ENCODE measurements at regions not wholly inside any gene's neighbourhood (a gene's known extent, or its start where the extent isn't known, plus 50 kb on each side); places are given as distances from the start of the nearest gene placed in this dataset.

GRCh38 chr6:6883011-6883410 lies 224.8 kb upstream of the RREB1 start:
- no peak for TF ChIP-seq ZBTB26 (tag by site-specific recombination; optimal IDR thresholded peaks at IDR 0.05)
- TF ChIP-seq ZNF654 (tag by site-specific recombination; IDR thresholded peaks at IDR 0.05; ENCODE audit: low read depth): no peak
- no peak for TF ChIP-seq GLI2 (tag by site-specific recombination; IDR thresholded peaks at IDR 0.05; ENCODE audit: borderline replicate concordance, low read depth)
- no peak for TF ChIP-seq ZNF311 (tag by site-specific recombination; IDR thresholded peaks at IDR 0.05; ENCODE audit: borderline replicate concordance)
- no peak for TF ChIP-seq ZNF626 (tag by site-specific recombination; IDR thresholded peaks at IDR 0.05)
- no peak for TF ChIP-seq CTCF (tag by site-specific recombination; IDR thresholded peaks at IDR 0.05)
- no peak for TF ChIP-seq REST (tag by site-specific recombination; IDR thresholded peaks at IDR 0.05)
- no peak for TF ChIP-seq PBX3 (CRISPR knock-in tag; IDR thresholded peaks at IDR 0.05)
- no peak for TF ChIP-seq YY1 (tag by site-specific recombination; IDR thresholded peaks at IDR 0.05)
- no peak for TF ChIP-seq ZSCAN5A (tag by site-specific recombination; IDR thresholded peaks at IDR 0.05)

All from HEK293 (cell line).